ENCODE measurements at regions not wholly inside any gene's neighbourhood (a gene's known extent, or its start where the extent isn't known, plus 50 kb on each side); places are given as distances from the start of the nearest gene placed in this dataset.

GRCh38 chr2:8138923-8139667 lies 542.8 kb upstream of the ID2 start:
- Mint-ChIP-seq H3K36me3 (ENCODE audit: low read depth) (no peaks in the 10 kb centered on the region), H3K27me3 (ENCODE audit: low read depth) (peaks cover 11% of the 10 kb centered on the region), H3K9me3 (peaks cover 2% of the 10 kb centered on the region), H3K4me3 (no peak overlapping the region), H3K4me1 (peaks cover 39% of the 10 kb centered on the region), H3K27ac (peak overlapping the region in 1 of 3 experiments; percentile 2)
- TF ChIP-seq CTCF (IDR thresholded peaks at IDR 0.05; ENCODE audit: unreplicated experiment in 3 of 3): no peak

GRCh38 chr2:8139668-8140200 lies 542.1 kb upstream of the ID2 start:
- H3K9me3 Mint-ChIP-seq: peaks cover 2% of the 10 kb centered on the region
- no peaks in the 10 kb centered on the region for H3K36me3 Mint-ChIP-seq (ENCODE audit: low read depth)
- peaks cover 32% of the 10 kb centered on the region for H3K4me1 Mint-ChIP-seq
- no peak for TF ChIP-seq CTCF (IDR thresholded peaks at IDR 0.05; ENCODE audit: unreplicated experiment in 3 of 3)
- H3K4me3 Mint-ChIP-seq: no peak overlapping the region
- peaks cover 9% of the 10 kb centered on the region for H3K27me3 Mint-ChIP-seq (ENCODE audit: low read depth)
- peak overlapping the region in 1 of 3 experiments; percentile 8 for H3K27ac Mint-ChIP-seq

GRCh38 chr2:8141079-8141707 lies 540.7 kb upstream of the ID2 start:
- no peak overlapping the region for H3K4me3 Mint-ChIP-seq
- peaks cover 12% of the 10 kb centered on the region for H3K27me3 Mint-ChIP-seq (ENCODE audit: low read depth)
- peaks cover 2% of the 10 kb centered on the region for H3K9me3 Mint-ChIP-seq
- TF ChIP-seq CTCF (IDR thresholded peaks at IDR 0.05; ENCODE audit: unreplicated experiment in 3 of 3): no peak
- no peaks in the 10 kb centered on the region for H3K36me3 Mint-ChIP-seq (ENCODE audit: low read depth)
- H3K27ac Mint-ChIP-seq: peak overlapping the region; percentile 72 to 87 (median 84)
- H3K4me1 Mint-ChIP-seq: peaks cover 22% of the 10 kb centered on the region

- H3K9me3 Mint-ChIP-seq: peaks cover 2% of the 10 kb centered on the region
- H3K27ac Mint-ChIP-seq: peak overlapping the region; percentile 72 to 87 (median 84)
- H3K4me1 Mint-ChIP-seq: peaks cover 28% of the 10 kb centered on the region
- no peaks in the 10 kb centered on the region for H3K36me3 Mint-ChIP-seq (ENCODE audit: low read depth)
- no peak for TF ChIP-seq CTCF (IDR thresholded peaks at IDR 0.05; ENCODE audit: unreplicated experiment in 3 of 3)
- H3K4me3 Mint-ChIP-seq: no peak overlapping the region
- H3K27me3 Mint-ChIP-seq (ENCODE audit: low read depth): peaks cover 12% of the 10 kb centered on the region
Measured at GRCh38 chr2:8141780-8142179, 540.1 kb upstream of the ID2 start.

GRCh38 chr2:8142461-8142860 lies 539.4 kb upstream of the ID2 start:
- H3K27me3 Mint-ChIP-seq (ENCODE audit: low read depth): peaks cover 12% of the 10 kb centered on the region
- peak overlapping the region in 2 of 3 experiments; percentile 84 to 87 for H3K27ac Mint-ChIP-seq
- H3K4me3 Mint-ChIP-seq: no peak overlapping the region
- peaks cover 29% of the 10 kb centered on the region for H3K4me1 Mint-ChIP-seq
- peaks cover 2% of the 10 kb centered on the region for H3K9me3 Mint-ChIP-seq
- H3K36me3 Mint-ChIP-seq (ENCODE audit: low read depth): no peaks in the 10 kb centered on the region
- TF ChIP-seq CTCF (IDR thresholded peaks at IDR 0.05; ENCODE audit: unreplicated experiment in 3 of 3): no peak

Measured in nephron (organoid).